H1 (cell line): ENCODE measurements at regions not wholly inside any gene's neighbourhood (a gene's known extent, or its start where the extent isn't known, plus 50 kb on each side); places are given as distances from the start of the nearest gene placed in this dataset.

Experiments
- CTCF ChIA-PET: fragments of 300-600 bp; sonication (Branson Sonifier 250); formaldehyde crosslinking; loops from one replicate; lab custom pipeline; 2021; ENCODE audit not compliant: partially characterized antibody; lab: Charles Lee
- POLR2A ChIA-PET: fragments of 300-600 bp; sonication (Branson Sonifier 250); formaldehyde crosslinking; loops from one replicate; lab custom pipeline; 2021; ENCODE audit warnings: inconsistent platforms; ENCODE audit not compliant: partially characterized antibody; lab: Charles Lee
- DNase-seq, 2 experiments: peaks; one replicate each; pipeline versions ENCODE4 v3.0.0 to v3.0.0-alpha.2; 2010 to 2022; ENCODE audit warnings: low spot score in 2 of 2, low read depth in 1 of 2, mixed read lengths in 1 of 2
- FAIRE-seq: peaks from 2 replicates; lab custom pipeline; 2011; peaks lifted over from hg19 to GRCh38; lab: Jason Lieb, UNC
- H2AFZ ChIP-seq: 2 replicates; pipeline ENCODE4 v1.8.1; 2012; ENCODE audit warnings: low read length, inconsistent platforms
- H2AK5ac ChIP-seq: 2 replicates; pipeline ENCODE4 v1.6.1; 2013; ENCODE audit warnings: low read depth, low read length
- H2BK120ac ChIP-seq: replicated peaks from 2 replicates; pipeline ENCODE3; 2013; ENCODE audit warnings: low read depth, low read length, inconsistent platforms
- H2BK12ac ChIP-seq: 2 replicates; pipeline ENCODE4 v1.6.1; 2013; ENCODE audit warnings: low read depth, low read length
- H2BK15ac ChIP-seq: 2 replicates; pipeline ENCODE4 v1.6.1; 2013; ENCODE audit warnings: low read length
- H2BK20ac ChIP-seq: 2 replicates; pipeline ENCODE4 v1.6.1; 2013; ENCODE audit warnings: low read length
- H2BK5ac ChIP-seq: 2 replicates; pipeline ENCODE4 v1.6.1; 2013; ENCODE audit warnings: low read depth, low read length
- H3K14ac ChIP-seq: 2 replicates; pipeline ENCODE4 v1.6.1; 2013; ENCODE audit warnings: inconsistent platforms; ENCODE audit not compliant: insufficient read length
- H3K18ac ChIP-seq: 2 replicates; pipeline ENCODE4 v1.6.1; 2013; ENCODE audit warnings: low read length; ENCODE audit errors: extremely low read depth
- H3K23ac ChIP-seq: 2 replicates; pipeline ENCODE4 v1.6.1; 2013; ENCODE audit warnings: inconsistent platforms; ENCODE audit not compliant: insufficient read length
- H3K23me2 ChIP-seq: 2 replicates; pipeline ENCODE4 v1.6.1; 2013; ENCODE audit warnings: low read depth, low read length
- H3K27ac ChIP-seq: 2 replicates; pipeline ENCODE4 v1.6.1; 2011; ENCODE audit warnings: low read depth, low read length, inconsistent platforms
- H3K27me3 ChIP-seq, 4 experiments: replicated peaks in 1 of 4; 1 replicate in 1 of 4; 2 replicates in 3 of 4; pipeline versions ENCODE4 v1.6.1 to v1.8.1; 2011 to 2013; ENCODE audit warnings: low read length in 3 of 4, mild to moderate bottlenecking in 3 of 4, inconsistent platforms in 2 of 4, mixed read lengths in 2 of 4, moderate library complexity in 1 of 4; ENCODE audit not compliant: control insufficient read depth in 3 of 4, insufficient read depth in 3 of 4; ENCODE audit errors: extremely low read depth in 1 of 4
- H3K36me3 ChIP-seq, 4 experiments: 2 replicates each; pipeline versions ENCODE4 v1.6.1 to v1.8.1; 2011 to 2013; ENCODE audit warnings: mild to moderate bottlenecking in 4 of 4, low read length in 3 of 4, moderate library complexity in 2 of 4, control low read depth in 1 of 4, inconsistent platforms in 1 of 4; ENCODE audit not compliant: insufficient read depth in 4 of 4, control insufficient read depth in 2 of 4
- H3K4ac ChIP-seq: replicated peaks from 2 replicates; pipeline ENCODE3; 2013; ENCODE audit warnings: low read length, low read depth, mixed read lengths, inconsistent platforms; ENCODE audit not compliant: insufficient read length
- H3K4me1 ChIP-seq, 4 experiments: replicated peaks in 1 of 4; 1 replicate in 1 of 4; 2 replicates in 3 of 4; pipeline versions ENCODE4 v1.6.1 to v1.8.1; 2011 to 2013; ENCODE audit warnings: low read length in 3 of 4, inconsistent platforms in 2 of 4, mixed read lengths in 1 of 4; ENCODE audit not compliant: insufficient read depth in 4 of 4, control insufficient read depth in 3 of 4
- H3K4me2 ChIP-seq, 2 experiments: 2 replicates each; pipeline versions ENCODE4 v1.6.1 to v1.8.1; 2011 to 2013; ENCODE audit warnings: low read depth in 2 of 2, low read length in 2 of 2, control low read depth in 1 of 2, inconsistent platforms in 1 of 2, mild to moderate bottlenecking in 1 of 2; ENCODE audit not compliant: insufficient read depth in 1 of 2
- H3K4me3 ChIP-seq, 4 experiments: fragments of 200-600, 300-600 bp in 1 of 4; sonication (generic), shearing (Covaris generic), sonication (Bioruptor Twin) in 1 of 4; 2 replicates each; pipeline versions ENCODE4 v1.5.1 to v1.8.1; 2011 to 2016; ENCODE audit warnings: low read length in 4 of 4, low read depth in 3 of 4, control low read depth in 2 of 4, inconsistent platforms in 2 of 4, mild to moderate bottlenecking in 2 of 4, mixed read lengths in 1 of 4, moderate library complexity in 1 of 4; ENCODE audit not compliant: insufficient read depth in 2 of 4; ENCODE audit errors: extremely low read depth in 1 of 4
- H3K56ac ChIP-seq: replicated peaks from 2 replicates; pipeline ENCODE3; 2013; ENCODE audit warnings: low read depth, mild to moderate bottlenecking, mixed read lengths, low read length, inconsistent platforms; ENCODE audit not compliant: insufficient read length
- H3K79me1 ChIP-seq: 2 replicates; pipeline ENCODE4 v1.6.1; 2013; ENCODE audit warnings: low read depth, low read length, control low read depth
- H3K79me2 ChIP-seq, 2 experiments: 2 replicates each; pipeline versions ENCODE4 v1.6.1 to v1.8.1; 2012 to 2013; ENCODE audit warnings: low read length in 2 of 2, mild to moderate bottlenecking in 2 of 2, inconsistent platforms in 1 of 2; ENCODE audit not compliant: insufficient read depth in 2 of 2, control insufficient read depth in 1 of 2
- H3K9ac ChIP-seq, 4 experiments: replicated peaks in 1 of 4; 1 replicate in 1 of 4; 2 replicates in 3 of 4; pipeline versions ENCODE4 v1.6.1 to v1.8.1; 2011 to 2013; ENCODE audit warnings: low read depth in 3 of 4, low read length in 3 of 4, control low read depth in 2 of 4, mild to moderate bottlenecking in 2 of 4, moderate library complexity in 2 of 4, inconsistent platforms in 1 of 4; ENCODE audit errors: extremely low read depth in 1 of 4
- H3K9me3 ChIP-seq, 2 experiments: 2 replicates each; pipeline versions ENCODE4 v1.6.1 to v1.8.1; 2012 to 2013; ENCODE audit warnings: mild to moderate bottlenecking in 2 of 2, moderate library complexity in 2 of 2, control low read depth in 1 of 2, inconsistent platforms in 1 of 2, low read depth in 1 of 2, low read length in 1 of 2, mixed read lengths in 1 of 2; ENCODE audit not compliant: insufficient read depth in 2 of 2
- H4K20me1 ChIP-seq, 2 experiments: replicated peaks in 1 of 2; 2 replicates each; pipeline versions ENCODE3 to v1.8.1; 2011 to 2013; ENCODE audit warnings: inconsistent platforms in 2 of 2, low read length in 2 of 2, mild to moderate bottlenecking in 1 of 2; ENCODE audit not compliant: insufficient read depth in 2 of 2, control insufficient read depth in 1 of 2
- H4K5ac ChIP-seq: 2 replicates; pipeline ENCODE4 v1.6.1; 2013; ENCODE audit warnings: low read length, low read depth, mixed read lengths, inconsistent platforms; ENCODE audit not compliant: insufficient read length
- H4K8ac ChIP-seq: 2 replicates; pipeline ENCODE4 v1.8.0; 2013; ENCODE audit warnings: mild to moderate bottlenecking, moderate library complexity, low read length, inconsistent platforms; ENCODE audit not compliant: insufficient read depth; ENCODE audit errors: extremely low read depth
- H4K91ac ChIP-seq: replicated peaks from 2 replicates; pipeline ENCODE3; 2013; ENCODE audit warnings: low read length, mixed read lengths, inconsistent platforms; ENCODE audit not compliant: insufficient read length
- CHD2 ChIP-seq: IDR thresholded peaks from 2 replicates; pipeline ENCODE4 v1.6.1; 2012; ENCODE audit warnings: low read length, improper control_type of control experiment
- RAD21 ChIP-seq, 2 experiments: IDR thresholded peaks in 1 of 2; conservative IDR thresholded peaks in 1 of 2; 2 replicates each; pipeline ENCODE4 v1.6.1; 2011; ENCODE audit warnings: low read depth in 2 of 2, low read length in 2 of 2, improper control_type of control experiment in 1 of 2, inconsistent platforms in 1 of 2, mild to moderate bottlenecking in 1 of 2, moderate library complexity in 1 of 2
- WGBS, 2 experiments: shearing (Covaris generic) in 1 of 2; methylation state at CpG; one replicate each; pipeline versions ENCODE4 v1.1.6 to v1.1.7; 2013 to 2015; ENCODE audit warnings: low lambda C conversion rate in 2 of 2, mixed read lengths in 2 of 2, inconsistent platforms in 1 of 2, low coverage in 1 of 2, missing lambda C conversion rate in 1 of 2; ENCODE audit not compliant: insufficient replicate concordance in 2 of 2, insufficient coverage in 1 of 2, insufficient read length in 1 of 2; ENCODE audit errors: extremely low coverage in 1 of 2, missing lambda C conversion rate in 1 of 2; 5-methylcytosine and 5-hydroxymethylcytosine counted together
- TF ChIP-seq, protein P1 (sequence below), 3 experiments: IDR thresholded peaks; 1 replicate in 2 of 3; 2 replicates in 1 of 3; pipeline versions ENCODE4 v1.5.1 to v1.6.1; 2011; ENCODE audit warnings: low read length in 3 of 3, mild to moderate bottlenecking in 3 of 3, inconsistent platforms in 2 of 3, low read depth in 1 of 3, moderate library complexity in 1 of 3; ENCODE audit not compliant: insufficient read depth in 1 of 3; ENCODE audit errors: control extremely low read depth in 1 of 3

DNA sequence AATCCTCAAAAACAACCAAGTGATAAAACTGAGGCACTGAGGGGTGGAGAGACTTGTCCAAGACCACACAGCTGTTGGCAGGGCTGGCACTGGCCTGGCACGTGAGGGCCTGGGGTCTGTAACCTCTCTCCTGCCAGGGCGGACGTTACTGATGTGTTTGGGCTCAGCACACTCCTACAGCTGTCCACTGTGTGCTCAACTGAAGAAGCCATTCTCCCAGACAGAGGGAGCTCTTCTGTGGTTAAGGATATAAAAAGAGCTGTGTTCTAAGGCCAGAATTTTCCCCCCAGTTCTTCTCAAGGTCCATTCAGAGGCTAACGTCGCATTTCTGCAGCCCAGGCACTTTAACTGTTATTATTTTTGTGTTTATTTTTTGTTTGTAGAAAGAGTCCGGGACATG is 429.0 kb upstream of the ATP11B start:
- no peak overlapping the region for H4K5ac ChIP-seq
- H3K79me1 ChIP-seq = no peaks in the 10 kb centered on the region
- 0 out of 2 replicates have a peak overlapping the region, but pooled peaks have one; percentile 38 for H2AFZ ChIP-seq
- H3K56ac ChIP-seq = no peak overlapping the region
- no peak overlapping the region for H3K23ac ChIP-seq
- no peak overlapping the region for H4K91ac ChIP-seq
- no peak overlapping the region for H3K4ac ChIP-seq
- no peak overlapping the region for H3K18ac ChIP-seq
- H3K27me3 ChIP-seq = no peaks in the 10 kb centered on the region
- no peak overlapping the region; the same call in 1 of the 2 replicates for H4K8ac ChIP-seq
- DNase-seq (no peak), FAIRE-seq (no peak)
- no peak overlapping the region for H3K27ac ChIP-seq
- ChIA-PET CTCF (interaction anchor here (1.0 to 1.8 kb wide), 7 partner anchors 15 to 416 kb away, joined by 3 to 5 read pairs (median 3); no protein-coding TSS in a partner anchor), POLR2A (interaction anchor here (1.2 kb wide), 1 partner anchor 14 kb away, joined by 3 read pairs; no protein-coding TSS in a partner anchor)
- no peak overlapping the region for H2AK5ac ChIP-seq
- no peak overlapping the region for H2BK5ac ChIP-seq
- H3K4me1 ChIP-seq = no peaks in the 10 kb centered on the region; a peak in 3 of 7 replicates
- H3K9me3 ChIP-seq = no peaks in the 10 kb centered on the region
- H3K4me2 ChIP-seq = no peak overlapping the region
- H2BK120ac ChIP-seq = no peak overlapping the region
- no peak overlapping the region for H2BK20ac ChIP-seq
- TF ChIP-seq, protein P1, sequence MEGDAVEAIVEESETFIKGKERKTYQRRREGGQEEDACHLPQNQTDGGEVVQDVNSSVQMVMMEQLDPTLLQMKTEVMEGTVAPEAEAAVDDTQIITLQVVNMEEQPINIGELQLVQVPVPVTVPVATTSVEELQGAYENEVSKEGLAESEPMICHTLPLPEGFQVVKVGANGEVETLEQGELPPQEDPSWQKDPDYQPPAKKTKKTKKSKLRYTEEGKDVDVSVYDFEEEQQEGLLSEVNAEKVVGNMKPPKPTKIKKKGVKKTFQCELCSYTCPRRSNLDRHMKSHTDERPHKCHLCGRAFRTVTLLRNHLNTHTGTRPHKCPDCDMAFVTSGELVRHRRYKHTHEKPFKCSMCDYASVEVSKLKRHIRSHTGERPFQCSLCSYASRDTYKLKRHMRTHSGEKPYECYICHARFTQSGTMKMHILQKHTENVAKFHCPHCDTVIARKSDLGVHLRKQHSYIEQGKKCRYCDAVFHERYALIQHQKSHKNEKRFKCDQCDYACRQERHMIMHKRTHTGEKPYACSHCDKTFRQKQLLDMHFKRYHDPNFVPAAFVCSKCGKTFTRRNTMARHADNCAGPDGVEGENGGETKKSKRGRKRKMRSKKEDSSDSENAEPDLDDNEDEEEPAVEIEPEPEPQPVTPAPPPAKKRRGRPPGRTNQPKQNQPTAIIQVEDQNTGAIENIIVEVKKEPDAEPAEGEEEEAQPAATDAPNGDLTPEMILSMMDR (IDR thresholded peaks at IDR 0.05; ENCODE audit: control extremely low read depth in 1 of 3, insufficient read depth in 1 of 3, low read depth in 1 of 3, low read length in 3 of 3) = peak in 1 of 3 experiments; percentile 17; a peak in 1 of 4 replicates
- TF ChIP-seq RAD21 (IDR thresholded peaks at IDR 0.05 in 1 of 2, conservative IDR thresholded peaks at IDR 0.05 in 1 of 2; ENCODE audit: low read depth in 2 of 2, low read length in 2 of 2) (peak in 1 of 2 experiments; percentile 22; a peak in 1 of 4 replicates), CHD2 (no peak)
- no peaks in the 10 kb centered on the region for H3K36me3 ChIP-seq
- no peak overlapping the region for H3K14ac ChIP-seq
- H2BK12ac ChIP-seq = no peak overlapping the region
- no peaks in the 10 kb centered on the region for H4K20me1 ChIP-seq
- WGBS, 2 experiments = 86% methylated on average over 6 of the region's 6 CpGs; no CpG with 5 or more reads in 1 of the 2 experiments
- H2BK15ac ChIP-seq = no peak overlapping the region
- H3K23me2 ChIP-seq = no peaks in the 10 kb centered on the region
- H3K9ac ChIP-seq = no peak overlapping the region
- no peaks in the 10 kb centered on the region for H3K79me2 ChIP-seq
- H3K4me3 ChIP-seq = no peak overlapping the region
